ENCODE measurements at regions not wholly inside any gene's neighbourhood (a gene's known extent, or its start where the extent isn't known, plus 50 kb on each side); places are given as distances from the start of the nearest gene placed in this dataset.

DNA sequence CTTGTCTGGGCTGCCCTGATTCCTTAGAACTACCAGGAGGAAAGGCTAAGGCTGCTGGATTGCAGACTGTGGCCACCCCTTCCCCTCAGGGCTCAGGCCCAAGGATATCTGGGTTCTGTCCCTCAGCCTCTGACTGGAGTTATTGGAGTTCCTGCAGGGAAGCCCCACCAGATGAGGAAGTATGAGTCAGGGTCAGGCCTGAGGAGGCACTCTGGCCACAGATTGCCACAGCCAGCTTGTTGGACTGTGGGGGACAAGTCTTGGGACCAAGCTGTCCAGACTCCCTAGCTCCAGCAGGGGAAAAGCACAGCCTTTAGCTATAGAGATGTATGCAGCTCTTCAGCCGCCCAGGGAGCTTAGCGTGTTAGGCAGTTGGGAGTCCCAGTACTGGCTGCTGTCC, 381.9 kb upstream of the TOM1L1 start:
- no peak for DNase-seq (ENCODE audit: low spot score in 2 of 2)
- Histone ChIP-seq H3K36me3 (no peaks in the 10 kb centered on the region), H3K4me1 (no peaks in the 10 kb centered on the region), H3K27ac (no peak overlapping the region), H3K4me3 (no peak overlapping the region), H3K9me3 (no peaks in the 10 kb centered on the region), H3K27me3 (no peaks in the 10 kb centered on the region)
- TF ChIP-seq, protein P1, sequence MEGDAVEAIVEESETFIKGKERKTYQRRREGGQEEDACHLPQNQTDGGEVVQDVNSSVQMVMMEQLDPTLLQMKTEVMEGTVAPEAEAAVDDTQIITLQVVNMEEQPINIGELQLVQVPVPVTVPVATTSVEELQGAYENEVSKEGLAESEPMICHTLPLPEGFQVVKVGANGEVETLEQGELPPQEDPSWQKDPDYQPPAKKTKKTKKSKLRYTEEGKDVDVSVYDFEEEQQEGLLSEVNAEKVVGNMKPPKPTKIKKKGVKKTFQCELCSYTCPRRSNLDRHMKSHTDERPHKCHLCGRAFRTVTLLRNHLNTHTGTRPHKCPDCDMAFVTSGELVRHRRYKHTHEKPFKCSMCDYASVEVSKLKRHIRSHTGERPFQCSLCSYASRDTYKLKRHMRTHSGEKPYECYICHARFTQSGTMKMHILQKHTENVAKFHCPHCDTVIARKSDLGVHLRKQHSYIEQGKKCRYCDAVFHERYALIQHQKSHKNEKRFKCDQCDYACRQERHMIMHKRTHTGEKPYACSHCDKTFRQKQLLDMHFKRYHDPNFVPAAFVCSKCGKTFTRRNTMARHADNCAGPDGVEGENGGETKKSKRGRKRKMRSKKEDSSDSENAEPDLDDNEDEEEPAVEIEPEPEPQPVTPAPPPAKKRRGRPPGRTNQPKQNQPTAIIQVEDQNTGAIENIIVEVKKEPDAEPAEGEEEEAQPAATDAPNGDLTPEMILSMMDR (IDR thresholded peaks at IDR 0.05) = no peak
- TF ChIP-seq POLR2AphosphoS5 (IDR thresholded peaks at IDR 0.05) (no peak), POLR2A (IDR thresholded peaks at IDR 0.05) (no peak)
- intact Hi-C loops (cut with DNase I; ENCODE audit: low total_unique reads) = no loop called here

DNA sequence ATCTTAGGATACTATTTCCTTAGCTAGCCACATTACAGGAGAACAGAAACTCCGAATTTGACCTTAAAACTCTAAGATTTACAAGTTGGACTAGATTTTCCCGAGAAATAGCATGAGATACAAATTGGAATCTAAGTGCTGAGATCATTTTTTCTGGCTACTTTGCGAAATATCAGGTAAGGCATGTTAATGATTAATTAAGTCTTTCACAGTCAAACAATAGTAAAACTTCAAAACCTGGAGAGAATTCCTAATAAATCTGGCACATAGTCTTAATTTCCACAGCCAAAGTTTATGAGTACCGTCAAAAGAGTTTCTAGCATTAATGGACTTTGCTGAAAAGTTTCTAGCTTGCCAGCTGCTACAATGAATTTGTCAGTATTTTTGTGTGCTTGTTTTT, 379.5 kb upstream of the TOM1L1 start:
- DNase-seq (ENCODE audit: low spot score in 2 of 2) = no peak
- Histone ChIP-seq H3K27me3 (no peaks in the 10 kb centered on the region), H3K4me3 (no peak overlapping the region), H3K9me3 (no peaks in the 10 kb centered on the region), H3K4me1 (no peaks in the 10 kb centered on the region), H3K27ac (no peak overlapping the region), H3K36me3 (no peaks in the 10 kb centered on the region)
- TF ChIP-seq, protein P1 (IDR thresholded peaks at IDR 0.05) = no peak
- TF ChIP-seq POLR2A (IDR thresholded peaks at IDR 0.05) = no peak
- TF ChIP-seq POLR2AphosphoS5 (IDR thresholded peaks at IDR 0.05) = no peak
- intact Hi-C loops (cut with DNase I; ENCODE audit: low total_unique reads) = no loop called here

DNA sequence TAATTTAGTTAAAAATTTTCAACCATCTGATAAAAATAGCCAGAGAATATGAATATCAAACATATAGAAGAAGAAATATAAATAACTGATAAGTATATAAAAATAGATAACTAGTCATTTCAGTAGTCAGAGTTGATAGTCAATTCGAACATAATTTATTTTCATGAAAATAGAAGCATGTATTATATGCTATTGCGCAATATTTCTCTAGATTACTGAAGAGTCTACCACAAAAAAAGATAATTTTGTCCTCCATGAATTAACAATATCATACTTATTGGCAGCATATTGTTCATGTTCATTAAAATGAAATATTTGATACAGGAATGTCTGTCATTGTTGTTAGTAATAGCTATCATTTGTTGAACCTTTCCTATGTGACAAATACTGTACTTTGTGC, 376.2 kb upstream of the TOM1L1 start:
- DNase-seq (ENCODE audit: low spot score in 2 of 2) = no peak
- intact Hi-C loops (cut with DNase I; ENCODE audit: low total_unique reads) = no loop called here
- H3K4me1 ChIP-seq = no peaks in the 10 kb centered on the region
- no peaks in the 10 kb centered on the region for H3K36me3 ChIP-seq
- TF ChIP-seq, protein P1 (IDR thresholded peaks at IDR 0.05) = no peak
- TF ChIP-seq POLR2AphosphoS5 (IDR thresholded peaks at IDR 0.05) (no peak), POLR2A (IDR thresholded peaks at IDR 0.05) (no peak)
- no peak overlapping the region for H3K4me3 ChIP-seq
- no peak overlapping the region for H3K27ac ChIP-seq
- no peaks in the 10 kb centered on the region for H3K27me3 ChIP-seq
- no peaks in the 10 kb centered on the region for H3K9me3 ChIP-seq

DNA sequence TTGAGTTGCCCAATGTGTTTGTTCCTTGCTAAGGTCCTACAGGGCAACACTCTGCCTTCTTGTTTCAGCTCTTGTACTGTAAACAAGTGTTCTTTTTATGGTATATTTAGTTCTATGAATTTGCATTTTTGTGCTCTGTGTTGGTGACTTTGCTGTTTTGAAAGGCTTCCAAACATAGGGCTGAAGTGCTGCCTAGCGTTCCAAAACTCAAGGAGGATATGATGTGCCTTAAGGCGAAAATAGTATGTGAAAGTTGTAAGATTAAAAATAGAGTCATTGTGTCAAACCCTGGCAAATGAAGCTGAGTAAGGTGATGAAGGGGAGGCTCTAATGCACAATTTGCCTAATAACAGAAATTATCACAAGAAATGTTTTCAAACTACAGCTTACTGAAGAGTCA, 372.7 kb upstream of the TOM1L1 start:
- Histone ChIP-seq H3K27me3 (no peaks in the 10 kb centered on the region), H3K27ac (no peak overlapping the region), H3K36me3 (no peaks in the 10 kb centered on the region), H3K4me3 (no peak overlapping the region), H3K4me1 (no peaks in the 10 kb centered on the region), H3K9me3 (no peaks in the 10 kb centered on the region)
- no peak for DNase-seq (ENCODE audit: low spot score in 2 of 2)
- intact Hi-C loops (cut with DNase I; ENCODE audit: low total_unique reads) = no loop called here
- TF ChIP-seq, protein P1 (IDR thresholded peaks at IDR 0.05) = no peak
- TF ChIP-seq POLR2A (IDR thresholded peaks at IDR 0.05) (no peak), POLR2AphosphoS5 (IDR thresholded peaks at IDR 0.05) (no peak)

DNA sequence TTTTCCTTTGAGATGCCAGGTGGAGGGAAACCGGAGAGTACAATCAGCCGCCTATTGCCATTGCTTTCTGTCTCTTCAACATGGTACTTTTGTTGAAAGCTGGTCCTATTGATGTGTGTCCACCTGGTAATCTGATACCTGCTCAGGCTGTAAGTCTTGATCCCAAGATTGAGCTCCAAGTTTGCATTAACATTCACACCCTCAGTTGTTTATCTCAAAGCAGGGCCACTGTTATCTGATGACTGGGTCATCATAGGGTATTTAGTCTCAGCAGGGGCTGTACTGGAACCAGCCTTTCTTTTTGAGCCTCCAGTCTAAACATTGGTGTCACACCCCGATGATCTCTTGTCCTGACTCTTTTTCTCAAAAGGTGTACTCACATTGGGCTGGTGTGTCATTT, 370.3 kb upstream of the TOM1L1 start:
- no peaks in the 10 kb centered on the region for H3K9me3 ChIP-seq
- H3K27me3 ChIP-seq = no peaks in the 10 kb centered on the region
- DNase-seq (ENCODE audit: low spot score in 2 of 2) = no peak
- no peak overlapping the region for H3K27ac ChIP-seq
- H3K4me3 ChIP-seq = no peak overlapping the region
- no peaks in the 10 kb centered on the region for H3K36me3 ChIP-seq
- no peaks in the 10 kb centered on the region for H3K4me1 ChIP-seq
- intact Hi-C loops (cut with DNase I; ENCODE audit: low total_unique reads) = no loop called here
- TF ChIP-seq POLR2A (IDR thresholded peaks at IDR 0.05) (no peak), POLR2AphosphoS5 (IDR thresholded peaks at IDR 0.05) (no peak)
- TF ChIP-seq, protein P1 (IDR thresholded peaks at IDR 0.05) = no peak
